GM19324 (cell line): ENCODE measurements at regions not wholly inside any gene's neighbourhood (a gene's known extent, or its start where the extent isn't known, plus 50 kb on each side); places are given as distances from the start of the nearest gene placed in this dataset.
"Not testable (repeated sequence)": the region's sequence is repeated elsewhere in the genome, so short reads cannot be mapped to it uniquely, and the experiment has no call there.

ENCODE experiments used
- ATAC-seq: cut with Tn5 transposase; IDR thresholded peaks from one replicate; pipeline ENCODE4 v1.9.1; 2021; ENCODE audit warnings: mild to moderate bottlenecking, moderate library complexity; ENCODE audit not compliant: unreplicated experiment, low FRiP score

DNA sequence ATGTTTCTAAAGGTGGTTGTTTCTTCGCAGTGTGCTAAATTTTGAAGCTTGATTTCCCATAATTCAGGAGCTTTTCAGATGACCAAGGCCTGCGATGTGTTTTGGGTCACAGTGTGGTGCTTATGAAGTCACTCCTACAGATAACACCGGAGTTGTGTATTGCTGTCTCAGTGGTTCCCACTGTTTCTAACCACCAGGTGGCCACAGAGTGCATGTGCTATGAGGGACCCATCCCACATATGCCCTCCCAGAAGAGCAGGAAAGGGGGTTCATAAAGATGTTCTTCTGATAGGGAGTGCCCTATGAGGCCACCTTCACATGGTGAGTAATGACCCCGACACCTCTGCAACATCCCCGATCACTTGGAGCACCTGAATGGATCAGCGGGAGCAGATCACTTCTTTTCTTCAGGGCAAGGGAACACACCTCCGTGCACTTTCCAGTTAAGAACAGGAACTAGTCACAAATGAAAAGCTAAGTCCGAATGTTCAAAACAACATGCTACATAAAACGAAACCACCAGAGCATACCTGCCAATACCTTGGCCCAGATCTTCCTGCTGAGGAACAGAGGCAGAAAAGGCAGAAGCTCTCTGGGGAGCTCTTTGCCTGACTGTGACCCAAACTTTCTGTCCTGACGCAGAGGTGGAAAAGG, 262.1 kb downstream of the FAM72C start:
- ATAC-seq: not testable (repeated sequence)

GRCh38 chr1:143702739-143703138, 269.0 kb downstream of the FAM72C start:
- not testable (repeated sequence) for ATAC-seq

DNA sequence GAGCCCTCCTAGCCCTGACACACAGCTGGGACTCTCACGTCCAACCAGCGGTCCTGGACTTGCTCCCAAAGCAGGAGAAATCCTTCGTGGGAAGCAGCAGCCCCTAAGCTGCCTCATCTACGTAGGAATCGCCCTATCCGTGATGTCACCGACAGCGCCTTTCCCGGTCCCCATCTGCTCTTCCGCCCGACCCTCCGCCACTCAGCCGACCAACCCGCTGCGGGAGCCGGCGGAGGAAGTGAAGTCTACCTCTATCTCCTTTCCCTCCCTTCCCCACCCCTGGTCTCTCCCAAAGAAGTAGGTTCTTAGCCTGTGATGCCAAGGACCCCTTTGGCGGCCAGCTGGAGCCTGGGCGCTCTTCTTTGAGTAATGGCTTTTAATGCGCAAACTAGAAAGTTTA, 272.1 kb downstream of the FAM72C start:
- ATAC-seq: no peak

DNA sequence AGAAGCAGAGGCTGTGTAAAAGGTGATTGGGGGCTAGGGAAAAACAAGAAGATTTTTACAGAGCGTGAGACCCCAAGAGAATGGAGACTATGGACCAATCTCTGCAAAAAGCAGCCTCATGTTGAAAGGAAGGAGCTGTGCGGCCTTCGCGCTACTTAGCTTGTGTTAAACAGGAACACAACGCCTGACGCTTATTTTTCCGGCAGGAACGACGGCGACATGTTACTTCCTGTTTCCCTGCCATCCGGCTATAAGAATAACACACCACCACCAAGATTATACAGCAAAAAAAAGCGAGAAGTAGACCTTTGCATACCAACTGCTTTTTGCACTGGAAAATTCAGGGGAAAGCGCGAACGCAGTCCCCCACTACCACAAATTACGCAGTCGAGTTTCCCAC, 272.7 kb downstream of the FAM72C start:
- ATAC-seq: no peak

DNA sequence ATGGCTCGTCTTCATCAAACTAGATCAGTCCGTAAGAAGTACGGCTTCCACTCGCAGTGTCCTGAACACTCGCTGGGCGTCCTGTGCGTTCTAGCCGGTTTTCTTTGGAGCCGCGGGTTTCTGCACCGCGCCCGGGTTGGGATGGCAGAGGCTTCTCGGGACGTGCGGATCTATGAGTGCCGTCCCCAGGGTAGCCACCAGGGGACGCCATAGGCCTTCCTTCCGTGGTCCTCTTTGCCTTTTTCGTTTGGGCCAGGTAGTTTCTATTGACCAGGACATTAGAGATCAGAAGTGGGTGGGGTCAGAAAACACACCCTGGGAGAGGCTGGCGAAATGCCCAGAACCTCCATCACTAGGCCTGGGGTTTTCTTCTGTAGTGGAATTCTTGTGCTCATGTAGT, 273.8 kb downstream of the FAM72C start:
- ATAC-seq: no peak

DNA sequence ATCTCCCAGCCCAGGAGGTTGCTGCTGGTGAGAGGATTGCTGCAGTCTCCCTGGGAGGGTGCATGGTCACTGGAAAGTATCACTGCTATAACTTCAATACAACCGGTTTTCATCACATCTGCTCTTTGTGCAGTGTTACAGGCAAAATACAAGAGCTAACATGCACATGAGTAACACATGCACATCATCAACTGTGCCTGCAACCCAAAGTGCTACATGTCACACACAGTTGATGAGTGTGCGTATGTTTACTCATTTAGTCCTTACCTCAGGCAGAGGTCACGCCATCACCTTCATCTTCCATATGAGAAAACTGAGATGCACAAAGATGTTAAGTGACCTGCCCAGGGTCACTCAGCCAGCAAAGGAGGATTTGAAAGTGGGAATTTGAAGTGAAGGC, 277.7 kb downstream of the FAM72C start:
- ATAC-seq: no peak

DNA sequence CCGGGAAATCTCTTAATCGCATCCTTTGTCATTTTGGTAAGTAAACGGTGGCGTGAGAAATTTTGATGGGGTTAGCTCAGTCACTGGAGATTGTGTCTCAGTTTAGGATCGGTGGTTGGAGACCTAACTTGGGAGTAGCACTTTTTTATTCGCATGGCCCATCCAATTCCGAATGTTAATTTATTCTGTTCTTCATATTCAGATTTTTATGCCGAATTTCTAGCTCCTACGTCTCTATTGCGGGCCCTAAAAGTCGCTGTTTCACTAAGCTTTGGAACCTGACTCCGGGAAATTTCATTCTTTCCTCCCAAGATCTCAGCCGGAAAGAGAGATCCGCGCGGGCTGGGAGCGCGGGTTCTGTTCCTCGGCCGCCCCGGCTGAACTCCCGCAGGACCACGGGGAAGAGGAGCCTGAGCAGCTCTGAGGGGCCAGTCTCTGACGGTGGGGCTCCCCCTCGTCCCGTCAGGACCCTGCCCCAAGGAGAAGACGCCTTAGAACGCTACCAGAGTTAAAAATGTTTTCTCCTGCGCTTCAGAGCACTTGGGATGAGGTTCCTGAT, 279.7 kb downstream of the FAM72C start:
- no peak for ATAC-seq

DNA sequence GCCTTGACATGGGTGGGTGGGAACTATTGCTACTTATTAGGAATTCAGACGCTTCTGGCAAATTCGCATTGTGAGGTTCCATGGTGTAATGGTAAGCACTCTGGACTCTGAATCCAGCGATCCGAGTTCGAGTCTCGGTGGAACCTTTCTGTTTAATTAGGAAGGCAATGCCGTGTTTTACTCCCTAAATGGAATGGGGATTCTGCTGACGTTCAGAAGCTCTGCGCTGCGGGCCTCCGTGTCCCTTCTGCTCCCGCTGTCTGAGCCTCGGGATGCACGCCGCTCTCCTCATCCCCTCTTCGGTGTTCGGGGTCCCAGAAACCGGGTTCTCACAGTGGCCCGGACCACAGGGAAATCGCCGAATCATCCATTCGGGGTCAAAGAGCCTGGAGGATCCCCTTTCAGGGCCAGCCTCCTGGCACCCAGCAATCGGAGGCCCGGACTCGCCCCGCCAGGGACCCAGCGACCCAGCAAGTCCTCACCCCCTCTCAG, 280.3 kb downstream of the FAM72C start:
- ATAC-seq: no peak

DNA sequence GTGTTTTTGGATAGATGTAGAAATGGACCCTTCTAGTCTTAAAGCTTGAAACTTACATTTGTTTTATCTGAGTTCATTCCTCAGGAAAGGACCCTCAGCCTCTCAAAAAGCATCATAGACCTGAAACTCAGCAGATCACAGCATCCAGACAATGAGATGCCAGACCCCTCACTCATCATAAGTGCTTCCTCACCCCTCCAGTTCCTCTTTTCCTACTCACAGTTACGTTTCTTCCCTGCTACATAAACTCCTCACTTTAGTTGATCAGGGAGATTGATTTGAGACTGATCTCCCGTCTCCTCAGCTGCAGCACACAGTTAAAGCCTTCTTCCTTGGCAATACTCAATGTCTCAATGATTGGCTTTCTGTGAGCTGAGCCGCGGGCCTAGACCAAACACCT, 282.0 kb downstream of the FAM72C start:
- ATAC-seq: no peak

GRCh38 chr1:143680304-143680703, 291.5 kb downstream of the FAM72C start:
- ATAC-seq: no peak

GRCh38 chr1:143672983-143673382, 298.8 kb downstream of the FAM72C start:
- ATAC-seq: no peak

DNA sequence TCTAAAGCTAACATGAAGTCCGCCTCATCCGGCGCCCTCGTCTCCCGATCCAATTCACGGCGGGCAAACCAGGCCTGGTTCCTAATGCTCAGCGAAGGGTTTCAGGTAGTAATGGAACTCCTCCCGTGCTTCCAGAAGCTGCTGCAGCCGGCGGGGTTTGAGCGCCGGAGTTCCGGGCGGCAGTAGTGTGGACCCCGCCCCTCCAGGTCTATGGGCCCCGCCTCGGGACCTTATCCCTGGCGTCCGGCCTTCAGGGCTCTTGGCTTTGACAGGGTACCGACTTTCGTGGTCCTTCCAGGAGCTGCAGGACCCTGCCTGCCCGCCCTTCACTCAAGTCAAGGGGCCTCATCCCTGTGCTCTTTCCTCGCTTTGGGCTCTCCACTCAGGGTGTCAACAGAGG, 304.1 kb downstream of the FAM72C start:
- no peak for ATAC-seq

- ATAC-seq: no peak
Observed at GRCh38 chr1:143666851-143667250, 304.9 kb downstream of the FAM72C start.

- no peak for ATAC-seq
Observed at GRCh38 chr1:143665606-143666005, 306.2 kb downstream of the FAM72C start.

DNA sequence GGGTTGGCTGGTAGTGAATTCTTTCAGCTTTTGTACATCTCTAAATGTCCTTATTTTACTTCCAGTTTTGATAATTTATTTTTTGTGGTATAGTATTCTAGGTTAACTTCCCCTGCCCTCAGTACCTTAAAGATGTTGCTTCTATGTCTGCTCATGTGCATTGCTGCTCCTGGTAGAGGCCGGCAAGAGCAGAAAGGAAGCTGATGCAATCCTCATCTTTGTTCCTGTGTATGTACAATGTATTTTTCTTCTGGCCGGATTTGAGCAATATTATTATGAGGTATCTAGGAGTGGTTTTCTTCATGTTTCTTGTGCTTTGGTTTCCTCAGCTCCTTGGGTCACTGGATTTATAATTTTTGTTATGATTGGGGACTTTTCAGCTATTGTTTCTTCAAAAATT, 308.7 kb downstream of the FAM72C start:
- ATAC-seq: not testable (repeated sequence)

DNA sequence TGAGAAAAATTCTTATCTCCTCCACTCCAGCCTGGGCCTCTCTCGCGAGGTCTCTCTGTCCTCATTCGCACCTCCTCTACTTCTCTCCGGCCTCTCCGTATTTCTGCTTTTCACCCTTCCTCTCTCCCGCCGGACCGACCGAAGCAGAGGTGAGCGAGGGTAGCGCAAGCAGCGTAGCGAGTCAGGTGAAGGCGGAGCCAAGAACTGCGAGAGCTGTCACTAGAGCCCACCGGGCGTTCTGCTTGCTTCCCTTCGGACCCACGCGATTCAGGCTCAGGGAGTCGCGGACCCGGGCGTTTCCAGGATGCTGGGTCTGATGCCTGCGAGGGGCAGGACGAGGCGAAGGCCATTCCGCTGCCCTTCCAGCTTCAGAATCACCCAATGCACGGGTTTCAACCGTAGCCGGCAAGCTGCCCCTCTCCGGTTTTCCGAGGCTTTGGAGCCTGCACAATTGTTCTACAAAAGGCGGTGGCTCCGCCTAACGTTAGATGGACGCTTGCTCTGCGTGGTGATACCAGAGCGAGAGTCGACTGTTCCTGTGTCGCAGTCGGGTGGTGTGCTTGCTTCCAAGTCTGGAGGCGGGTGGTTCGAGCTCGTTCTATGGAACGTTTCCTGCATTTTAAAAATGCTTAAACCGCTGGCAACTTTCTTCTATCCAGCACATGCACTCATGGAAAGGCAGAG, 310.2 kb downstream of the FAM72C start:
- no peak for ATAC-seq

DNA sequence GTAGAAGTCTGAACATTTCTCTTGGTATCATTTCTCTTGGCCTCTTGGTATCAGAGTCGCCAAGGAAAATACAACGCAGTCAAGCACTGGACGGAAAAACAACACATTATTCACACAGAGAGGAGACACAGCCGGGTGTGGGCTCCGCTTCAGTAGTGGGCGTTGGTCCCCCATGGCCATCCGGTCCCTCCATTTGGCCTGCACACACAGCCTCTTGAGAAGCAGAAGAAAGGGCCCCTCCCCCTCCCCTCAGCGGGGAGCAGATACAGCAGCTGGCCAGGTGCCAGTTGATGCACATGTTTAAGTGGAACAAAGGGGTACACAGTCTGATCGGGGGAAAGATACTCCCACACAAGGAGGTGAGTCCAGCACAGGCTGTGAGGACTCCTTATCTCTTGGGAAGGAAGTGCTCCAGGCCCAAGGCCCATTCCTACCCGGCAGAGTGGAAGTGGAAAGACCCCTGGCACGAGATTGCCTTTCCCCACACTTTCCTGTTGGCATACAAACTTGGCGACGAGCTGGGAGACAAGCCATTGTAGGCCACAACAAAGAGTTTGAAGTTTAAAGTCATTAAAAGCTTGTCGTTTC, 311.3 kb downstream of the FAM72C start:
- ATAC-seq: no peak

DNA sequence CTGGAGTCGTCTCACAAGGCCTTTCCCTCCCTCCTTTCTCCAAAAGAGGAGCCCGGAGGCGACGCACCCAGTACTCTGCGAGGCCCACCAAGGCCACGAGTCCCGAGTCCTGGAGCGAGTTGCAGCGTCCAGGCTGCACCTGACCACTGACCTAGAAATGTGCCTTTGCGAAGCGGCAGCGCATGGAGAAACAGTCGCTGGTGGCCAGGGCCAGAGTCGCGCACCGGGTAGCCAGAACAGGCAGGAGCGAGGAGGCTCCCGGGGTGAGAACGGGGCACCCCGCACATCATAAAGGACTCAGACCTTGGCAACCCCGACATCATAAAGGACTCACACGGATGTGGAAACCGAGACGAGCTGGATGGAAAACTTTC, 318.4 kb downstream of the FAM72C start:
- ATAC-seq: no peak

GRCh38 chr1:143652744-143653428, 318.9 kb downstream of the FAM72C start:
- ATAC-seq: no peak

GRCh38 chr1:143652187-143652586, 319.6 kb downstream of the FAM72C start:
- no peak for ATAC-seq
